ENCODE measurements at regions not wholly inside any gene's neighbourhood (a gene's known extent, or its start where the extent isn't known, plus 50 kb on each side); places are given as distances from the start of the nearest gene placed in this dataset.

DNA sequence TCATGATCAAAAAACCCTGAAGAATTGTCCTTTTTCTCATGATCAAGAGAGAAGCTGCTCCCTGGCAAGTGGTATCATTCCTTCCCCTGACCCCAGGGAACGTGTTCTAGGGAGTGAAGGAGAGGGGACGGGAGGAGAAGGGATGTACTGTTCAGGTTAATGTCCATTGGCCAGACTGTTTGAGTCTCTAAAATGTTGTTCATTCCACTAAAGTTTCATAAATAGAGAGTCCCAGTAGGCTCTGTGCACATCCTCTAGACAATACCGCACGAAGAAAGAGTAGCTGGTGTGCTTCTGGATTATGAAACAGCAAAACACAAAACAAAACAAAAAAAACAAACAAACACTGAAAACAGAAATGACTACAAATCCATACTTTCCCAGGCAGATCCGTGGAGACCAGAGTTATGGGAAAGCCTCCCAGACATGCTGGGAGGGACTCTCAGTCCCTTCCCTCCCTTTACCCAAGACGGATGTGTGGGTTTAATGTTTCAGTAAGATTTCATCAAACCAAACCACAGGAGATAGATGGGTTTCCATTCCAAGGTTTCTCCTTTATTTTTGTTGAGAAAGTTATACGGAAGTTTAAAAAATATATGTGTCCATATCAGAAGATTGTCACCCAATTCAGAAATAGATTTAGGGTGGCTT, 66.5 kb upstream of the TNS3 start:
- Mint-ChIP-seq H3K9me3 (ENCODE audit: unreplicated experiment) (peaks cover 4% of the 10 kb centered on the region), H3K4me3 (ENCODE audit: unreplicated experiment) (no peak overlapping the region), H3K36me3 (ENCODE audit: low read depth, unreplicated experiment) (no peaks in the 10 kb centered on the region), H3K4me1 (ENCODE audit: unreplicated experiment) (peaks cover 4% of the 10 kb centered on the region), H3K27me3 (ENCODE audit: unreplicated experiment) (no peaks in the 10 kb centered on the region), H3K27ac (ENCODE audit: unreplicated experiment) (no peak overlapping the region)
- no peak for DNase-seq (ENCODE audit: low spot score)
- TF ChIP-seq, protein P1, sequence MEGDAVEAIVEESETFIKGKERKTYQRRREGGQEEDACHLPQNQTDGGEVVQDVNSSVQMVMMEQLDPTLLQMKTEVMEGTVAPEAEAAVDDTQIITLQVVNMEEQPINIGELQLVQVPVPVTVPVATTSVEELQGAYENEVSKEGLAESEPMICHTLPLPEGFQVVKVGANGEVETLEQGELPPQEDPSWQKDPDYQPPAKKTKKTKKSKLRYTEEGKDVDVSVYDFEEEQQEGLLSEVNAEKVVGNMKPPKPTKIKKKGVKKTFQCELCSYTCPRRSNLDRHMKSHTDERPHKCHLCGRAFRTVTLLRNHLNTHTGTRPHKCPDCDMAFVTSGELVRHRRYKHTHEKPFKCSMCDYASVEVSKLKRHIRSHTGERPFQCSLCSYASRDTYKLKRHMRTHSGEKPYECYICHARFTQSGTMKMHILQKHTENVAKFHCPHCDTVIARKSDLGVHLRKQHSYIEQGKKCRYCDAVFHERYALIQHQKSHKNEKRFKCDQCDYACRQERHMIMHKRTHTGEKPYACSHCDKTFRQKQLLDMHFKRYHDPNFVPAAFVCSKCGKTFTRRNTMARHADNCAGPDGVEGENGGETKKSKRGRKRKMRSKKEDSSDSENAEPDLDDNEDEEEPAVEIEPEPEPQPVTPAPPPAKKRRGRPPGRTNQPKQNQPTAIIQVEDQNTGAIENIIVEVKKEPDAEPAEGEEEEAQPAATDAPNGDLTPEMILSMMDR (IDR thresholded peaks at IDR 0.05; ENCODE audit: unreplicated experiment): no peak

DNA sequence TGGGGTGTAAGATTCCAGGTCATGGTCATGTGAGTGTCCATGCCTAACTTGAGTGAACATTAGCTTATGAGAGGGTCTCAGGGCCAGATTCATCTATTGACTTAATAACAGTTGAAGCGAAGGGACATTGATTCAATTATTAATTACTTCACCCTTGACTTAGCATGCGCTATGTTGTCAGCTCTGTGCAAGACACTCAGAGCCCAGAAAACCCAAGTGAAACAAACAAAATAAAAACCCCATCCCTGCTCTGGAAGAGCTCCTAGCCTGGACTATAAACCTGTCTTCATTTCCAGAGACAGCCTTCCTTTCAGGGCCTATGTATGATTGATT, 66.0 kb upstream of the TNS3 start:
- no peaks in the 10 kb centered on the region for H3K27me3 Mint-ChIP-seq (ENCODE audit: unreplicated experiment)
- TF ChIP-seq, protein P1 (IDR thresholded peaks at IDR 0.05; ENCODE audit: unreplicated experiment): no peak
- H3K4me1 Mint-ChIP-seq (ENCODE audit: unreplicated experiment): peaks cover 4% of the 10 kb centered on the region
- H3K4me3 Mint-ChIP-seq (ENCODE audit: unreplicated experiment): no peak overlapping the region
- no peaks in the 10 kb centered on the region for H3K36me3 Mint-ChIP-seq (ENCODE audit: low read depth, unreplicated experiment)
- H3K9me3 Mint-ChIP-seq (ENCODE audit: unreplicated experiment): peaks cover 4% of the 10 kb centered on the region
- no peak overlapping the region for H3K27ac Mint-ChIP-seq (ENCODE audit: unreplicated experiment)
- DNase-seq (ENCODE audit: low spot score): no peak

DNA sequence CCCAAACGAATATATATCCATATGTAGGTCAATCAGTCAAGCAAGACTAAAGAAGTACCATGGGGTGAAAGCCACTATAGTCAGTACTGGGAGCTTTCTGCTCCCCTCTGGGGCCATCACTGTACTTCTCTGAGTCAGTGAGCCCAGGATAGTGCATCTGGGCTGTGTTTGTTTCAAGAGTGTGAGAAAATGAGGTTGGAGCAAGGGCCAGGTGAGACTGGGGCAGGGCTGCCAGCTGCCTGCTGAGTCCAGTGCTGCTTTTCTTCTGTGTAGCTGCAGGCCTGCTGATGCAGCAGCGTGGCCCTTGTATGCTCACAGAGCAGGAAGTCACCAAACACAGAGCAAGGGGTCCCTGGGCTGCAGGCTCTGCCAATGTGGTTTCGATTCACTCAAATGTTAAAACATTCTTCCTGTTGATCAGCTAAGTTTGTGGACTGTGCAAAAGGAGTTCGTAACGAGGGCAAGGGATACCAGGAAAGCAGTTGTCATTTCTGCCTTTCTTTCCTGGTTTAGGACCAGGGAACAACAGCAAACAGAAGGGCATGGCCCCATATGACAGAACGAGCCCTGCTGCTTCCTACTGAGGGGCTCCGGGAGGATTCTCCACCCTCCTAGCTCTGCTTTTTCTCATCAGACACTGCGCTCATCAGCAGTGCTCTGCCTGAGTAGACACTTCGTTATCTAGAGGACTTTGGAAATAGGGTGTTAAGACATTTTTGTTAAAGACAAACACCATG, 65.4 kb upstream of the TNS3 start:
- Mint-ChIP-seq H3K27ac (ENCODE audit: unreplicated experiment) (no peak overlapping the region), H3K4me3 (ENCODE audit: unreplicated experiment) (no peak overlapping the region), H3K36me3 (ENCODE audit: low read depth, unreplicated experiment) (no peaks in the 10 kb centered on the region), H3K27me3 (ENCODE audit: unreplicated experiment) (no peaks in the 10 kb centered on the region), H3K9me3 (ENCODE audit: unreplicated experiment) (peaks cover 4% of the 10 kb centered on the region), H3K4me1 (ENCODE audit: unreplicated experiment) (peaks cover 4% of the 10 kb centered on the region)
- DNase-seq (ENCODE audit: low spot score): no peak
- TF ChIP-seq, protein P1 (IDR thresholded peaks at IDR 0.05; ENCODE audit: unreplicated experiment): no peak

DNA sequence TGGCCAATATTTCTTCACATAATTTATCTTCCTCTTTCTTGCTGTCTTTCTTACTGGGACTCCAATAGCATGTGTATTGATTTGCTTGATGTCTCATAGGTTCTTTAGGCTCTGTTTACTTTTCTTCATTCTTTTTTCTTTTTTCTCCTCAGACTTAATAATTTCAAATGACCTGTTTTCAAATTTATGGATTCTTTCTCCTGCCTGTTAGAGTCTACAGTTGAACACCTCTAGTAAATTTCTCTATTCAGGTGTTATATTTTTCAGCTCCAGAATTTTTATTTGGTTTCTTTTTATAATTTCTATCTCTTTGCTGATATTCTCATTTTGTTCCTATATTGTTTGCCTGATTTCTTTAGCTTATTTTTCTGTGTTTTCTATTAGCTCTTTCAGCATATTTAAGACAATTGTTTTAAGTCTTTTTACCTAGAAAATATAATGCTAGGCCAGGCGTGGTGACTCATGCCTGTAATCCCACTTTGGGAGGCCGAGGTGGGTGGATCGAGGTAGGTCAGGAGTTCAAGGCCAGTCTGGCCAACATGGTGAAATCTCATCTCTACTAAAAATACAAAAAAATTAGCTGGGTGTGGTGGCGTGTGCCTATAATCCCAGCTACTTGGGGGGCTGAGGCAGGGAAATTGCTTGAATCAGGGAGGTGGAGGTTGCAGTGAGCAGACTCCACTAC, 61.9 kb upstream of the TNS3 start:
- DNase-seq (ENCODE audit: low spot score): no peak
- no peaks in the 10 kb centered on the region for H3K36me3 Mint-ChIP-seq (ENCODE audit: low read depth, unreplicated experiment)
- H3K27ac Mint-ChIP-seq (ENCODE audit: unreplicated experiment): no peak overlapping the region
- peaks cover 4% of the 10 kb centered on the region for H3K9me3 Mint-ChIP-seq (ENCODE audit: unreplicated experiment)
- H3K27me3 Mint-ChIP-seq (ENCODE audit: unreplicated experiment): peaks cover 3% of the 10 kb centered on the region
- peaks cover 4% of the 10 kb centered on the region for H3K4me1 Mint-ChIP-seq (ENCODE audit: unreplicated experiment)
- TF ChIP-seq, protein P1 (IDR thresholded peaks at IDR 0.05; ENCODE audit: unreplicated experiment): no peak
- no peak overlapping the region for H3K4me3 Mint-ChIP-seq (ENCODE audit: unreplicated experiment)

DNA sequence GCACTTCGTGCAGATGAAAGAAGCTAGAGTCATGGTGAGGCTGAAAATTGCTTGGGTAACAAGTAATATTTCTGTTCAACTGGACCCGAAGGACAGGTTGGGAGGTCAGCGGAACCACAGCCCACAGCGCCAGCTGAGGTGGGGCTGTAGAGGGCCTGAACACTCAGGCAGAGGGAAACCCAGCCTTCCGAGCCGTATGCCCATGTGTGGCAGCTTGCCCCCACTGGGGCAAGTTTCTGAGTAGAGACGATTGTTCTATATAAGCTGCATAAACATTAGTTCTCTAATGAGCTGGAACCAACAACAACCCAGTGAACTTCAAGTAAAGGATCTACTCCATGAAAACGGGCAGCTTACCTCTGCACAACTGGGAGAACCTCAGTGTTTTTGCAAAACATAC, 58.4 kb upstream of the TNS3 start:
- peaks cover 5% of the 10 kb centered on the region for H3K27me3 Mint-ChIP-seq (ENCODE audit: unreplicated experiment)
- TF ChIP-seq, protein P1 (IDR thresholded peaks at IDR 0.05; ENCODE audit: unreplicated experiment): no peak
- H3K27ac Mint-ChIP-seq (ENCODE audit: unreplicated experiment): no peak overlapping the region
- H3K36me3 Mint-ChIP-seq (ENCODE audit: low read depth, unreplicated experiment): no peaks in the 10 kb centered on the region
- H3K9me3 Mint-ChIP-seq (ENCODE audit: unreplicated experiment): peaks cover 4% of the 10 kb centered on the region
- DNase-seq (ENCODE audit: low spot score): no peak
- no peak overlapping the region for H3K4me3 Mint-ChIP-seq (ENCODE audit: unreplicated experiment)
- peaks cover 7% of the 10 kb centered on the region for H3K4me1 Mint-ChIP-seq (ENCODE audit: unreplicated experiment)

Measured in endothelial cell (in vitro differentiated cells).